Suprapubic skin (tissue), 4 donors: ENCODE measurements at regions not wholly inside any gene's neighbourhood (a gene's known extent, or its start where the extent isn't known, plus 50 kb on each side); places are given as distances from the start of the nearest gene placed in this dataset.

ENCODE experiments used
- DNase-seq, 2 donors: peaks; one replicate each; pipeline ENCODE4 v3.0.0-alpha.2; 2019; ENCODE audit warnings: low spot score in 2 of 2
- H3K27ac ChIP-seq: fragments of 200-600 bp; sonication (generic); one replicate; pipeline ENCODE4 v1.5.1; 2019
- H3K27me3 ChIP-seq: fragments of 200-600 bp; sonication (generic); one replicate; pipeline ENCODE4 v1.5.1; 2019
- H3K36me3 ChIP-seq: fragments of 200-600 bp; sonication (generic); one replicate; pipeline ENCODE4 v1.5.1; 2019
- H3K4me1 ChIP-seq: fragments of 200-600 bp; sonication (generic); one replicate; pipeline ENCODE4 v1.5.1; 2019
- H3K4me3 ChIP-seq: fragments of 200-600 bp; sonication (generic); one replicate; pipeline ENCODE4 v1.5.1; 2019; ENCODE audit warnings: mild to moderate bottlenecking
- H3K9me3 ChIP-seq: fragments of 200-600 bp; sonication (generic); one replicate; pipeline ENCODE4 v1.5.1; 2019
- EP300 ChIP-seq: sonication (generic); formaldehyde crosslinking; IDR thresholded peaks from one replicate; pipeline ENCODE4 v1.6.1; 2017; ENCODE audit warnings: antibody characterized with exemption
- POLR2A ChIP-seq, 2 donors: fragments of 450-650 bp; IDR thresholded peaks; one replicate each; pipeline ENCODE4 v1.6.1; 2017; ENCODE audit warnings: antibody characterized with exemption in 2 of 2, mild to moderate bottlenecking in 2 of 2, moderate library complexity in 2 of 2
- POLR2AphosphoS5 ChIP-seq, 3 donors: sonication (generic); formaldehyde crosslinking; IDR thresholded peaks; one replicate each; pipeline ENCODE4 v1.6.1; 2017; ENCODE audit warnings: antibody characterized with exemption in 3 of 3
- WGBS: methylation state at CpG from one replicate; pipeline ENCODE4 v1.1.5; 2018; 5-methylcytosine and 5-hydroxymethylcytosine counted together
- TF ChIP-seq, protein P1 (sequence below), 2 donors: fragments of 200-600 bp in 1 of 2; fragments of 450-650 bp in 1 of 2; sonication (generic) in 1 of 2; IDR thresholded peaks; one replicate each; pipeline ENCODE4 v1.5.1; 2016 to 2019; ENCODE audit warnings: antibody characterized with exemption in 2 of 2, mild to moderate bottlenecking in 1 of 2, moderate library complexity in 1 of 2

DNA sequence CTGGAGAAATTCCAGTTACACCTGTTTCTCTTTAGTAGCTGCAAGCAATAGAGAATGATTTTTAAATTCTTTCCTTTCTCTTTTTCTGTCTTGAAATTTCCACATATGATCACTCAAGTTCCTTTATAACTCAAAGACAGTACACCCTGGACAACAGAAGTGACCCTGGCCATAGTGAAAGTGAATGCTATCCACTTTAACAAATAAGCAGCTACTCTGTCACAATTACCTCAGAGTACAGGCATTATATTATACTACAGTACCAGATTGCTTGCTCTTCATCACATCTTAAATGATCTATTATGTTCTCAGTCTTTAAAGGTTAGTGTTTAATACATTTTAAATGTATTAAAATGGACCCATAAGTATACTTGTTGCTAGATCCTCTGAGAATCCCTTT lies 136.2 kb downstream of the KLF12 start:
- Histone ChIP-seq H3K27me3 (no peaks in the 10 kb centered on the region), H3K9me3 (no peaks in the 10 kb centered on the region), H3K4me1 (peaks cover 14% of the 10 kb centered on the region), H3K36me3 (no peaks in the 10 kb centered on the region), H3K27ac (no peak overlapping the region), H3K4me3 (no peak overlapping the region)
- TF ChIP-seq, protein P1, sequence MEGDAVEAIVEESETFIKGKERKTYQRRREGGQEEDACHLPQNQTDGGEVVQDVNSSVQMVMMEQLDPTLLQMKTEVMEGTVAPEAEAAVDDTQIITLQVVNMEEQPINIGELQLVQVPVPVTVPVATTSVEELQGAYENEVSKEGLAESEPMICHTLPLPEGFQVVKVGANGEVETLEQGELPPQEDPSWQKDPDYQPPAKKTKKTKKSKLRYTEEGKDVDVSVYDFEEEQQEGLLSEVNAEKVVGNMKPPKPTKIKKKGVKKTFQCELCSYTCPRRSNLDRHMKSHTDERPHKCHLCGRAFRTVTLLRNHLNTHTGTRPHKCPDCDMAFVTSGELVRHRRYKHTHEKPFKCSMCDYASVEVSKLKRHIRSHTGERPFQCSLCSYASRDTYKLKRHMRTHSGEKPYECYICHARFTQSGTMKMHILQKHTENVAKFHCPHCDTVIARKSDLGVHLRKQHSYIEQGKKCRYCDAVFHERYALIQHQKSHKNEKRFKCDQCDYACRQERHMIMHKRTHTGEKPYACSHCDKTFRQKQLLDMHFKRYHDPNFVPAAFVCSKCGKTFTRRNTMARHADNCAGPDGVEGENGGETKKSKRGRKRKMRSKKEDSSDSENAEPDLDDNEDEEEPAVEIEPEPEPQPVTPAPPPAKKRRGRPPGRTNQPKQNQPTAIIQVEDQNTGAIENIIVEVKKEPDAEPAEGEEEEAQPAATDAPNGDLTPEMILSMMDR (IDR thresholded peaks at IDR 0.05), result no peak
- TF ChIP-seq POLR2A (IDR thresholded peaks at IDR 0.05) (no peak), EP300 (no peak), POLR2AphosphoS5 (IDR thresholded peaks at IDR 0.05) (no peak)
- no peak for DNase-seq

DNA sequence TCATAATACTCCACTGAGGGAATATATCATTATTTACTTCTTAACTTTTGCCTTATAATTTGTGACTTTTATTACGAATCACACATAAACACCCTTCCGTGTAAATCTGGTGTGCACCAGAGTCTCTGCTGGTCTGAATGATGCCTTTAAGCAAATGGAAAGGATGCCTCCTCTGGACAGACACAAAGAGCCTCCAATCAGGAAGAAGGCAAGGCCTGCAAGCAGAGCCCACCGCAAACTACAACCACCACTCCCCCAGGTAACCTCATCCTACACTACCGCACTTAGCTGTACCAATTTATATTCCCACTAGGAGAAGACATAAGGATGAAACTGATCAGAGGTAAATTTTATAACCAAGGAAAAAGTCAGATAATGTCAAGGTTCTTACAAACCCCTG lies 137.6 kb downstream of the KLF12 start:
- H3K4me3 ChIP-seq, result no peak overlapping the region
- no peak for DNase-seq
- no peaks in the 10 kb centered on the region for H3K36me3 ChIP-seq
- peaks cover 14% of the 10 kb centered on the region for H3K4me1 ChIP-seq
- 95% methylated on average over 4 of the region's 4 CpGs for WGBS
- no peaks in the 10 kb centered on the region for H3K9me3 ChIP-seq
- no peak for TF ChIP-seq POLR2A (IDR thresholded peaks at IDR 0.05)
- TF ChIP-seq, protein P1 (IDR thresholded peaks at IDR 0.05), result no peak
- no peak for TF ChIP-seq EP300
- no peak for TF ChIP-seq POLR2AphosphoS5 (IDR thresholded peaks at IDR 0.05)
- H3K27ac ChIP-seq, result no peak overlapping the region
- no peaks in the 10 kb centered on the region for H3K27me3 ChIP-seq

DNA sequence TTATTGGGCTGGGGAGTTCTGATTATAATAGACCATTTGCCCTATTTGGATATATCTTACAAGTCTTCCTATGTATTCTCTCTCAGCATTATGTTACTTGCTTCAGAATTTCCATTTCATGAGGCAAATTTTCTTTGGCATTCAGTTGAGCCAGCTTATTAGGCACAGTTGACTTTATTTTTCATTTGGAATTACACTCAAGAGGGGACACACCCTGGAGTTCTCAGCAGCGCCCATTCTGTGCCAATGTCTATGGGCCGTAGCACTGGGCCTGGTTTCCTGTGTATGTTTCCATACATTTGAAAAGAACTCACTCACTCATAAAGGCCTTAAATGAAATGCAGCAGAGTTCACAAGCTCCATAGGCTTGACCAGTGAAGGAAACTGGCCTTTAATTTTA lies 138.5 kb downstream of the KLF12 start:
- H3K27me3 ChIP-seq, result no peaks in the 10 kb centered on the region
- no peak overlapping the region for H3K27ac ChIP-seq
- WGBS, result 21% methylated on average over 2 of the region's 2 CpGs
- no peaks in the 10 kb centered on the region for H3K36me3 ChIP-seq
- no peaks in the 10 kb centered on the region for H3K9me3 ChIP-seq
- H3K4me1 ChIP-seq, result peaks cover 14% of the 10 kb centered on the region
- no peak overlapping the region for H3K4me3 ChIP-seq
- no peak for DNase-seq
- no peak for TF ChIP-seq POLR2A (IDR thresholded peaks at IDR 0.05)
- TF ChIP-seq, protein P1 (IDR thresholded peaks at IDR 0.05), result no peak
- TF ChIP-seq EP300, result no peak
- TF ChIP-seq POLR2AphosphoS5 (IDR thresholded peaks at IDR 0.05), result no peak

DNA sequence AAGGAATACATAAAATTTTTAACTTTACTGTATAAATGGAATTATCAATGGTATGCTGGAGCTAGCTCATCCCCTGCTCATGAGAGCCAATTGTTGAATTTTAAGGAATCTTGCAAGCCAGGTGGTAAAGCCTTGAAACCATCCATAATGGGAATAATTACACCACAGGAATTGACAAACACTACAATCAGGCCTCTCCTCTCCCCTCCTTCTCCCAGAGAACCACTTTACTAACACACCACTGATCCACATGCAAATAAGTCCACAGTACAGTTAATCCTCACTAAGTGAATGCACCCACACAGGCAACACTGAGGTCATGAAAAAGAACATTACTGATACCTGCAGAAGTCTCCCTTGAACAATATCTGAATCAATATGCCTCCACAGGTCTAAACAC lies 140.5 kb downstream of the KLF12 start:
- TF ChIP-seq EP300 (no peak), POLR2A (IDR thresholded peaks at IDR 0.05) (no peak), POLR2AphosphoS5 (IDR thresholded peaks at IDR 0.05) (no peak)
- TF ChIP-seq, protein P1 (IDR thresholded peaks at IDR 0.05), result no peak

DNA sequence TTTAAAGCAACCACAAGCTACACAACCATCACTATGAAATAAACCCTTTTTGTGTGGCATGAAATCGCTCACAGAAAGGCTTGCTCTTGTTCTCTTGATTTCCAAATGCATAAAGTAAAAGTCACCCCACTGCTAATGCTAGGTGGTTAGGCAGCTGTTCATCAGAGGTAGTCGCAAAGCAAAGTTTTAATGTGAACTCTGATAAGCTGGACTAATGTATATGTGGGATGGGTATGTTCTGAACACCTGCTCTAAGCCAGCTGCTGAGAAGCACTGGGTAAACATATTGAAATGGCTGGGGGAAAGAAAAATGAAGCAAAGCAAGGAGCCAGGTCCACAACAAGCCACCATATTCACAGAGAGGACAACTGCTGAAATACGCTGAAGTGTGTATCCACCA lies 142.3 kb downstream of the KLF12 start:
- no peaks in the 10 kb centered on the region for H3K9me3 ChIP-seq
- no peaks in the 10 kb centered on the region for H3K36me3 ChIP-seq
- TF ChIP-seq EP300 (no peak), POLR2A (IDR thresholded peaks at IDR 0.05) (no peak), POLR2AphosphoS5 (IDR thresholded peaks at IDR 0.05) (no peak)
- TF ChIP-seq, protein P1 (IDR thresholded peaks at IDR 0.05), result no peak
- WGBS, result 90% methylated on average over 3 of the region's 3 CpGs
- H3K4me1 ChIP-seq, result peaks cover 11% of the 10 kb centered on the region
- no peak overlapping the region for H3K4me3 ChIP-seq
- no peak overlapping the region for H3K27ac ChIP-seq
- H3K27me3 ChIP-seq, result no peaks in the 10 kb centered on the region
- no peak for DNase-seq

More for the DNA sequence above, 140.5 kb downstream of the KLF12 start:
- DNase-seq, result no peak
- Histone ChIP-seq H3K27ac (no peak overlapping the region), H3K36me3 (no peaks in the 10 kb centered on the region), H3K9me3 (no peaks in the 10 kb centered on the region), H3K4me3 (no peak overlapping the region), H3K4me1 (peaks cover 14% of the 10 kb centered on the region), H3K27me3 (no peaks in the 10 kb centered on the region)
